ENCODE measurements at regions not wholly inside any gene's neighbourhood (a gene's known extent, or its start where the extent isn't known, plus 50 kb on each side); places are given as distances from the start of the nearest gene placed in this dataset.

GRCh38 chr12:90832427-90832826 lies 122.5 kb downstream of the CCER1 start:
- no peak for DNase-seq (ENCODE audit: extremely low spot score in 2 of 2)
- no peaks in the 10 kb centered on the region for H3K27me3 ChIP-seq
- TF ChIP-seq POLR2AphosphoS5 (IDR thresholded peaks at IDR 0.05; ENCODE audit: insufficient read depth in 1 of 2, low read depth in 1 of 2) (no peak), CTCF (IDR thresholded peaks at IDR 0.05) (no peak), POLR2A (IDR thresholded peaks at IDR 0.05) (no peak)
- H3K4me1 ChIP-seq, result no peaks in the 10 kb centered on the region
- intact Hi-C loops (cut with DNase I), result no loop called here
- H3K4me3 ChIP-seq, result no peak overlapping the region
- H3K9me3 ChIP-seq, result no peaks in the 10 kb centered on the region
- no peaks in the 10 kb centered on the region for H3K36me3 ChIP-seq
- H3K27ac ChIP-seq, result no peak overlapping the region

GRCh38 chr12:90831712-90832111 lies 123.3 kb downstream of the CCER1 start:
- TF ChIP-seq CTCF (IDR thresholded peaks at IDR 0.05) (no peak), POLR2A (IDR thresholded peaks at IDR 0.05) (no peak), POLR2AphosphoS5 (IDR thresholded peaks at IDR 0.05; ENCODE audit: insufficient read depth in 1 of 2, low read depth in 1 of 2) (no peak)
- H3K4me3 ChIP-seq, result no peak overlapping the region
- intact Hi-C loops (cut with DNase I), result no loop called here
- no peak overlapping the region for H3K27ac ChIP-seq
- H3K4me1 ChIP-seq, result no peaks in the 10 kb centered on the region
- H3K9me3 ChIP-seq, result no peaks in the 10 kb centered on the region
- no peaks in the 10 kb centered on the region for H3K27me3 ChIP-seq
- no peak for DNase-seq (ENCODE audit: extremely low spot score in 2 of 2)
- no peaks in the 10 kb centered on the region for H3K36me3 ChIP-seq

GRCh38 chr12:90829044-90829443 lies 125.9 kb downstream of the CCER1 start:
- no peak overlapping the region for H3K4me3 ChIP-seq
- H3K9me3 ChIP-seq, result no peaks in the 10 kb centered on the region
- no peaks in the 10 kb centered on the region for H3K4me1 ChIP-seq
- no peak for DNase-seq (ENCODE audit: extremely low spot score in 2 of 2)
- intact Hi-C loops (cut with DNase I), result no loop called here
- H3K27me3 ChIP-seq, result no peaks in the 10 kb centered on the region
- TF ChIP-seq CTCF (IDR thresholded peaks at IDR 0.05) (no peak), POLR2A (IDR thresholded peaks at IDR 0.05) (no peak), POLR2AphosphoS5 (IDR thresholded peaks at IDR 0.05; ENCODE audit: insufficient read depth in 1 of 2, low read depth in 1 of 2) (no peak)
- no peak overlapping the region for H3K27ac ChIP-seq
- no peaks in the 10 kb centered on the region for H3K36me3 ChIP-seq

- Histone ChIP-seq H3K27ac (no peak overlapping the region), H3K27me3 (no peaks in the 10 kb centered on the region), H3K9me3 (no peaks in the 10 kb centered on the region), H3K4me3 (no peak overlapping the region), H3K4me1 (no peaks in the 10 kb centered on the region), H3K36me3 (no peaks in the 10 kb centered on the region)
- DNase-seq (ENCODE audit: extremely low spot score in 2 of 2), result no peak
- TF ChIP-seq CTCF (IDR thresholded peaks at IDR 0.05) (no peak), POLR2AphosphoS5 (IDR thresholded peaks at IDR 0.05; ENCODE audit: insufficient read depth in 1 of 2, low read depth in 1 of 2) (no peak), POLR2A (IDR thresholded peaks at IDR 0.05) (no peak)
- intact Hi-C loops (cut with DNase I), result no loop called here
Observed at GRCh38 chr12:90828621-90829020, 126.4 kb downstream of the CCER1 start.

- Histone ChIP-seq H3K4me3 (no peak overlapping the region), H3K36me3 (no peaks in the 10 kb centered on the region)
Observed at GRCh38 chr12:90827567-90827966, 127.4 kb downstream of the CCER1 start.

More at GRCh38 chr12:90827567-90827966, 127.4 kb downstream of the CCER1 start:
- Histone ChIP-seq H3K27me3 (no peaks in the 10 kb centered on the region), H3K9me3 (no peaks in the 10 kb centered on the region), H3K27ac (no peak overlapping the region), H3K4me1 (no peaks in the 10 kb centered on the region)
- intact Hi-C loops (cut with DNase I), result no loop called here
- no peak for TF ChIP-seq CTCF (IDR thresholded peaks at IDR 0.05)
- no peak for TF ChIP-seq POLR2AphosphoS5 (IDR thresholded peaks at IDR 0.05; ENCODE audit: insufficient read depth in 1 of 2, low read depth in 1 of 2)
- no peak for TF ChIP-seq POLR2A (IDR thresholded peaks at IDR 0.05)
- DNase-seq (ENCODE audit: extremely low spot score in 2 of 2), result no peak

Data from vagina (tissue), 2 donors.